Loucy (cell line): ENCODE measurements at regions not wholly inside any gene's neighbourhood (a gene's known extent, or its start where the extent isn't known, plus 50 kb on each side); places are given as distances from the start of the nearest gene placed in this dataset.

Source experiments
- H2AFZ ChIP-seq: fragments of 200-600 bp; sonication (generic); 2 replicates; pipeline ENCODE4 v1.6.0; 2016; ENCODE audit warnings: antibody characterized with exemption, mild to moderate bottlenecking, low read length, moderate library complexity
- H3F3A ChIP-seq: fragments of 200-600 bp; 2 replicates; pipeline ENCODE4 v1.6.0; 2016; ENCODE audit warnings: antibody characterized with exemption, low read depth, mild to moderate bottlenecking
- H3K27me3 ChIP-seq: fragments of 200-600 bp; sonication (generic); 2 replicates; pipeline ENCODE4 v1.6.1; 2014; ENCODE audit warnings: low read length, mild to moderate bottlenecking; ENCODE audit not compliant: insufficient read depth, poor library complexity, severe bottlenecking
- H3K36me3 ChIP-seq: fragments of 200-600 bp; sonication (generic); 2 replicates; pipeline ENCODE4 v1.6.1; 2016; ENCODE audit warnings: low read length; ENCODE audit not compliant: insufficient read depth
- H3K4me1 ChIP-seq: fragments of 200-600 bp; sonication (generic); 2 replicates; pipeline ENCODE4 v1.5.1; 2014; ENCODE audit warnings: low read length, mild to moderate bottlenecking; ENCODE audit not compliant: insufficient read depth, poor library complexity, severe bottlenecking
- H3K4me2 ChIP-seq: fragments of 200-600 bp; sonication (generic); 2 replicates; pipeline ENCODE4 v1.6.0; 2014; ENCODE audit warnings: antibody characterized with exemption, low read length, low read depth, mild to moderate bottlenecking; ENCODE audit not compliant: poor library complexity, severe bottlenecking
- H3K4me3 ChIP-seq: fragments of 200-600 bp; sonication (generic); 2 replicates; pipeline ENCODE4 v1.5.1; 2014; ENCODE audit warnings: low read length, mild to moderate bottlenecking, mixed read lengths; ENCODE audit not compliant: poor library complexity, severe bottlenecking
- H3K79me2 ChIP-seq: fragments of 200-600 bp; sonication (generic); 2 replicates; pipeline ENCODE4 v1.6.1; 2014; ENCODE audit warnings: low read length; ENCODE audit not compliant: insufficient read depth
- H3K9ac ChIP-seq: fragments of 200-600 bp; sonication (generic); 2 replicates; pipeline ENCODE4 v1.6.0; 2014; ENCODE audit warnings: mild to moderate bottlenecking, low read depth, low read length, moderate library complexity; ENCODE audit not compliant: poor library complexity, severe bottlenecking
- H3K9me2 ChIP-seq: fragments of 200-600 bp; sonication (generic); replicated peaks from 2 replicates; pipeline ENCODE4 v1.6.1; 2016; ENCODE audit warnings: low read depth, low read length, mixed read lengths
- H3K9me3 ChIP-seq: fragments of 200-600 bp; sonication (generic); 2 replicates; pipeline ENCODE4 v1.6.1; 2014; ENCODE audit warnings: mild to moderate bottlenecking, antibody characterized with exemption, low read length, low read depth; ENCODE audit not compliant: insufficient read depth
- H4K20me1 ChIP-seq: fragments of 200-600 bp; sonication (generic); 2 replicates; pipeline ENCODE4 v1.6.0; 2014; ENCODE audit warnings: antibody characterized with exemption, low read length, mild to moderate bottlenecking; ENCODE audit not compliant: insufficient read depth, poor library complexity, severe bottlenecking
- CTCF ChIP-seq: fragments of 200-600 bp; sonication (generic); conservative IDR thresholded peaks from 2 replicates; pipeline ENCODE4 v1.5.1; 2014; ENCODE audit warnings: mild to moderate bottlenecking, antibody characterized with exemption, low read length
- EZH2phosphoT487 ChIP-seq: fragments of 200-600 bp; IDR thresholded peaks from 2 replicates; pipeline ENCODE4 v1.6.1; 2018; ENCODE audit warnings: antibody characterized with exemption, mild to moderate bottlenecking, moderate library complexity, borderline replicate concordance

- H4K20me1 ChIP-seq: no peaks in the 10 kb centered on the region
- H3K9ac ChIP-seq: no peak overlapping the region
- H3K9me2 ChIP-seq: no peaks in the 10 kb centered on the region
- no peak overlapping the region for H3K4me2 ChIP-seq
- H2AFZ ChIP-seq: no peak overlapping the region
- H3F3A ChIP-seq: no peaks in the 10 kb centered on the region
- H3K4me1 ChIP-seq: no peaks in the 10 kb centered on the region
- no peaks in the 10 kb centered on the region for H3K79me2 ChIP-seq
- TF ChIP-seq EZH2phosphoT487 (no peak), CTCF (no peak)
- no peak overlapping the region for H3K4me3 ChIP-seq
- no peaks in the 10 kb centered on the region for H3K27me3 ChIP-seq
- H3K9me3 ChIP-seq: no peaks in the 10 kb centered on the region
- no peaks in the 10 kb centered on the region for H3K36me3 ChIP-seq
These were observed 210.1 kb downstream of the CDH9 start for GRCh38 chr5:26828294-26828693.

- no peaks in the 10 kb centered on the region for H3K9me2 ChIP-seq
- TF ChIP-seq CTCF: no peak
- no peak for TF ChIP-seq EZH2phosphoT487
- no peak overlapping the region for H3K4me3 ChIP-seq
- H4K20me1 ChIP-seq: no peaks in the 10 kb centered on the region
- no peaks in the 10 kb centered on the region for H3F3A ChIP-seq
- no peak overlapping the region for H2AFZ ChIP-seq
- H3K9me3 ChIP-seq: no peaks in the 10 kb centered on the region
- H3K79me2 ChIP-seq: no peaks in the 10 kb centered on the region
- H3K27me3 ChIP-seq: no peaks in the 10 kb centered on the region
- no peak overlapping the region for H3K9ac ChIP-seq
- no peaks in the 10 kb centered on the region for H3K4me1 ChIP-seq
- H3K4me2 ChIP-seq: no peak overlapping the region
- no peaks in the 10 kb centered on the region for H3K36me3 ChIP-seq
These were observed 225.2 kb downstream of the CDH9 start for GRCh38 chr5:26813235-26813634.

- no peak overlapping the region for H3K4me3 ChIP-seq
- H3K9me3 ChIP-seq: no peaks in the 10 kb centered on the region
- H3K4me1 ChIP-seq: no peaks in the 10 kb centered on the region
- H3K9me2 ChIP-seq: no peaks in the 10 kb centered on the region
- no peaks in the 10 kb centered on the region for H3K27me3 ChIP-seq
- no peaks in the 10 kb centered on the region for H4K20me1 ChIP-seq
- no peaks in the 10 kb centered on the region for H3F3A ChIP-seq
- no peaks in the 10 kb centered on the region for H3K36me3 ChIP-seq
- H3K9ac ChIP-seq: no peak overlapping the region
- no peak overlapping the region for H2AFZ ChIP-seq
- H3K4me2 ChIP-seq: no peak overlapping the region
- no peak for TF ChIP-seq EZH2phosphoT487
- TF ChIP-seq CTCF: no peak
- no peaks in the 10 kb centered on the region for H3K79me2 ChIP-seq
These were observed 225.7 kb downstream of the CDH9 start for GRCh38 chr5:26812714-26813113.
